HFF-Myc (cell line): ENCODE measurements at regions not wholly inside any gene's neighbourhood (a gene's known extent, or its start where the extent isn't known, plus 50 kb on each side); places are given as distances from the start of the nearest gene placed in this dataset.

Experiments used
- DNase-seq: peaks from one replicate; pipeline ENCODE4 v3.0.0-alpha.2; 2011; ENCODE audit warnings: low read depth; ENCODE audit errors: extremely low read depth
- H3K4me3 ChIP-seq: replicated peaks from 2 replicates; pipeline ENCODE4 v1.5.1; 2011; ENCODE audit warnings: low read depth, mild to moderate bottlenecking, control low read depth, low read length
- TF ChIP-seq, protein P1 (sequence below): IDR thresholded peaks from 2 replicates; pipeline ENCODE4 v1.5.1; 2012; ENCODE audit warnings: mild to moderate bottlenecking, low read depth, low read length, control low read depth; ENCODE audit errors: missing control alignments

GRCh38 chr12:25825446-25825845 lies 133.0 kb upstream of the RASSF8 start:
- no peak for DNase-seq
- H3K4me3 ChIP-seq: no peak overlapping the region
- TF ChIP-seq, protein P1, sequence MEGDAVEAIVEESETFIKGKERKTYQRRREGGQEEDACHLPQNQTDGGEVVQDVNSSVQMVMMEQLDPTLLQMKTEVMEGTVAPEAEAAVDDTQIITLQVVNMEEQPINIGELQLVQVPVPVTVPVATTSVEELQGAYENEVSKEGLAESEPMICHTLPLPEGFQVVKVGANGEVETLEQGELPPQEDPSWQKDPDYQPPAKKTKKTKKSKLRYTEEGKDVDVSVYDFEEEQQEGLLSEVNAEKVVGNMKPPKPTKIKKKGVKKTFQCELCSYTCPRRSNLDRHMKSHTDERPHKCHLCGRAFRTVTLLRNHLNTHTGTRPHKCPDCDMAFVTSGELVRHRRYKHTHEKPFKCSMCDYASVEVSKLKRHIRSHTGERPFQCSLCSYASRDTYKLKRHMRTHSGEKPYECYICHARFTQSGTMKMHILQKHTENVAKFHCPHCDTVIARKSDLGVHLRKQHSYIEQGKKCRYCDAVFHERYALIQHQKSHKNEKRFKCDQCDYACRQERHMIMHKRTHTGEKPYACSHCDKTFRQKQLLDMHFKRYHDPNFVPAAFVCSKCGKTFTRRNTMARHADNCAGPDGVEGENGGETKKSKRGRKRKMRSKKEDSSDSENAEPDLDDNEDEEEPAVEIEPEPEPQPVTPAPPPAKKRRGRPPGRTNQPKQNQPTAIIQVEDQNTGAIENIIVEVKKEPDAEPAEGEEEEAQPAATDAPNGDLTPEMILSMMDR: no peak

GRCh38 chr12:25827141-25827540 lies 131.3 kb upstream of the RASSF8 start:
- TF ChIP-seq, protein P1: no peak
- no peak overlapping the region for H3K4me3 ChIP-seq
- no peak for DNase-seq

- DNase-seq: no peak
- TF ChIP-seq, protein P1: no peak
- H3K4me3 ChIP-seq: no peak overlapping the region
Observed at GRCh38 chr12:25827747-25828146, 130.7 kb upstream of the RASSF8 start.

DNA sequence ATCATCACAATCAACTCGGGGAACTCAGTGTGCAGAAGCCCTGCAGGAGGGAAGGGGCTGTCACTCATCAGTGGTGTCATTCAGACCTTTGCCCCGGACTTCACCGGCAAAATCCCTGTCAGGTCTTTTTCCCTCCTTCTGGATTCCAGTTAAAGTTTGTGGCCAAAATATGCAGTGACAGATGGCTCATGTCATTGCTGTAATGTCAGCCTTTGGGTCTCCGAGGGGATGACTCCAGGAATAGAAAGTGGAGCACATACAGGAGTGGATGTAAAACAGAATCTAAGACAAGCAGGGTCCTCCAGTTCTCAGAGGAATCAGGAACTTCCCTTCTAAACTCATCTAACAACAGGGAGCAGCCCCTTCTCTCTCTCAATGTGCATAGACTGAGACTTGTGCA lies 130.3 kb upstream of the RASSF8 start:
- TF ChIP-seq, protein P1: no peak
- no peak overlapping the region for H3K4me3 ChIP-seq
- no peak for DNase-seq

DNA sequence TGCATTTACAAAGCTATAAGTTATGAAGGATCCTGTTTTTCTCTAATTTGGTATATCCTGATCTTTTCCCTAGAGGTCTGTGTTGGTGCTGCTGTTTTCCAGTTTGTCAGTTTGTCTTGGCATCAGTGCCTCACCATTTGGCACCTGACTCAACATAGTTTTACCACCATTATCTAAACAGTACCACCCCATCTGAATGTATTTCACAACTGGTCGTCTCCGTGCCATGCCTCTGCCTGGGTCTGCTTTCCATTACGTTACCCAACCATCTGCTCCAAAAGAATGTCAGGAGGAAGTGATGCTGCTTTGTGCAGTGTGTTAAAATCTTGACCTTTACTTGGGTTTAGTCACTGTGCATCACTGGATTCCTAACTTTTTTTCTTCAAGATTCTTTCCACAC lies 129.3 kb upstream of the RASSF8 start:
- peak; percentile 96 for DNase-seq
- H3K4me3 ChIP-seq: no peak overlapping the region
- TF ChIP-seq, protein P1: no peak

DNA sequence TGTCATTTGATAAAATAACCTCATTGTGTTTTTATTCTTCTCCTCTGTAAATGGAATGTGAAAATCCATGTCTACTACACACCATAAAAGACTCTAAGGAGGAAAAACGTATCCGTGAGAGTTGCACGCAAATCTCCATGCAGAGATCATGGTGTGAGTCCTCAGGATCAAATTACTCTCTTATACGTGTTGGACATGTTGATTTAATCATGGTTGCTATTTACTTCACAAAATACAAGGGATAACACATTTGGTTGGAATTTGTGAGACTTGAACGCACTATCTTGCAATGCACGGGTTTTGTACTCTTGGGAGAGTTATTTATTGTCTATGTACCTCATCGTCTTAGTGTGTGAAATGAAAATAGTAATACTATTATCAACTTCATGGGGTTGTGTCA lies 128.0 kb upstream of the RASSF8 start:
- no peak overlapping the region for H3K4me3 ChIP-seq
- DNase-seq: peak; percentile 90
- TF ChIP-seq, protein P1: no peak

DNA sequence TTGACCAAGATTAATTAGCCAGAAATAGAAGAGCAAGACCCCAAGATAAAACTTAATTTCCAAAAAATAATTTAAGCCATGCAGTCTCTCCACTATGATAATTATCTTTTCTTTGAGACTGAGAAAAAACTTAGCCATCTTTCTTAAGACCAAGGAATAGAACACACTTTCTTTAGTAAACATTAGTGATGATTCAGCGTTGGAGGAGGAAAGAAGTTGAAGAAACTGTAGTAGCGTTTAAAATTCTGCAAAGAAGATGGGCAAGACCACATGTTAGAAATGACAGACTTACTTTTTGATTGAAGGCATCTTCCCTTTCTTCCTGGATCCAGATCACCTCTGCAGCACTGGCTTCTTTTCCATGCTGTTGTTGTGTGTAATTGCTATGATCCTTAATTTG lies 124.8 kb upstream of the RASSF8 start:
- DNase-seq: no peak
- H3K4me3 ChIP-seq: no peak overlapping the region

More for the DNA sequence above, 124.8 kb upstream of the RASSF8 start:
- TF ChIP-seq, protein P1: no peak
